Activated CD4-positive, alpha-beta T cell treated with anti-CD3 and anti-CD28 coated beads for 36 hours (primary cell): ENCODE measurements at regions not wholly inside any gene's neighbourhood (a gene's known extent, or its start where the extent isn't known, plus 50 kb on each side); places are given as distances from the start of the nearest gene placed in this dataset.

Experiments
- ATAC-seq: fragments of 200-7000 bp; cut with Tn5 transposase; one replicate; pipeline ENCODE4 v1.10.0; 2021; ENCODE audit warnings: mild to moderate bottlenecking, moderate library complexity
- CTCF ChIA-PET: fragments of 350-600 bp; sonication (Branson Sonifier 250); formaldehyde crosslinking; loops from one replicate; lab custom pipeline; 2021; ENCODE audit warnings: antibody characterized with exemption; lab: Charles Lee
- POLR2A ChIA-PET: fragments of 350-600 bp; sonication (Branson Sonifier 250); formaldehyde crosslinking; loops from one replicate; lab custom pipeline; 2021; ENCODE audit warnings: antibody characterized with exemption, inconsistent platforms; lab: Charles Lee
- DNase-seq: peaks from one replicate; pipeline ENCODE4 v3.0.0-alpha.2; 2020
- H3K27ac Mint-ChIP-seq: one replicate; pipeline ENCODE4 v1.8.0; 2021; ENCODE audit warnings: mixed read lengths
- H3K27me3 Mint-ChIP-seq: one replicate; pipeline ENCODE4 v1.8.0; 2021; ENCODE audit warnings: mixed read lengths
- H3K36me3 Mint-ChIP-seq: one replicate; pipeline ENCODE4 v1.8.0; 2021; ENCODE audit warnings: low read depth, mixed read lengths
- H3K4me1 Mint-ChIP-seq: one replicate; pipeline ENCODE4 v1.8.0; 2021; ENCODE audit warnings: mixed read lengths
- H3K4me3 Mint-ChIP-seq: one replicate; pipeline ENCODE4 v1.8.0; 2021; ENCODE audit warnings: mild to moderate bottlenecking, moderate library complexity, mixed read lengths
- H3K9me3 Mint-ChIP-seq: one replicate; pipeline ENCODE4 v1.8.0; 2021; ENCODE audit warnings: low read depth, mixed read lengths
- intact Hi-C, 2 experiments: fragments of 100-400 bp; cut with DNase I in 1 of 2; cut with micrococcal nuclease in 1 of 2; formaldehyde crosslinking; loops; one replicate each; pipeline versions ENCODE4 v1.14.2 to v1.15.1; 2022 to 2024; cut with DNase I, micrococcal nuclease

GRCh38 chr20:61023612-61024011 lies 228.4 kb upstream of the CDH4 start:
- intact Hi-C loops, result no loop called here
- ATAC-seq (no peak), DNase-seq (no peak)
- ChIA-PET POLR2A (no interaction called here), CTCF (no interaction called here)
- Mint-ChIP-seq H3K36me3 (peaks cover 2% of the 10 kb centered on the region), H3K4me3 (no peak overlapping the region), H3K9me3 (peaks cover 12% of the 10 kb centered on the region), H3K4me1 (no peaks in the 10 kb centered on the region), H3K27ac (no peak overlapping the region), H3K27me3 (no peaks in the 10 kb centered on the region)

GRCh38 chr20:61024390-61024789 lies 227.7 kb upstream of the CDH4 start:
- ChIA-PET CTCF (no interaction called here), POLR2A (no interaction called here)
- Mint-ChIP-seq H3K4me3 (no peak overlapping the region), H3K27me3 (no peaks in the 10 kb centered on the region), H3K36me3 (peaks cover 2% of the 10 kb centered on the region), H3K9me3 (peaks cover 5% of the 10 kb centered on the region), H3K27ac (no peak overlapping the region), H3K4me1 (no peaks in the 10 kb centered on the region)
- intact Hi-C loops, result no loop called here
- ATAC-seq (no peak), DNase-seq (no peak)

GRCh38 chr20:61025536-61025935 lies 226.5 kb upstream of the CDH4 start:
- peaks cover 2% of the 10 kb centered on the region for H3K9me3 Mint-ChIP-seq
- intact Hi-C loops, result no loop called here
- no peak overlapping the region for H3K4me3 Mint-ChIP-seq
- peaks cover 2% of the 10 kb centered on the region for H3K36me3 Mint-ChIP-seq
- no peak overlapping the region for H3K27ac Mint-ChIP-seq
- ATAC-seq, result no peak
- ChIA-PET CTCF (interaction anchor here (0.6 to 0.8 kb wide), 3 partner anchors 13 to 818 kb away, joined by 3 read pairs; no protein-coding TSS in a partner anchor), POLR2A (interaction anchor here (0.6 kb wide), 2 partner anchors 58 to 836 kb away, joined by 3 read pairs; no protein-coding TSS in a partner anchor)
- H3K27me3 Mint-ChIP-seq, result no peaks in the 10 kb centered on the region
- no peak for DNase-seq
- no peaks in the 10 kb centered on the region for H3K4me1 Mint-ChIP-seq

- Mint-ChIP-seq H3K27ac (no peak overlapping the region), H3K4me1 (no peaks in the 10 kb centered on the region), H3K4me3 (no peak overlapping the region), H3K36me3 (peaks cover 2% of the 10 kb centered on the region), H3K9me3 (peaks cover 2% of the 10 kb centered on the region), H3K27me3 (no peaks in the 10 kb centered on the region)
- ATAC-seq, result no peak
- CTCF ChIA-PET, result no interaction called here
- DNase-seq, result no peak
- intact Hi-C loops, result no loop called here
- POLR2A ChIA-PET, result no interaction called here
Measured at GRCh38 chr20:61026173-61026572, 225.9 kb upstream of the CDH4 start.

GRCh38 chr20:61026731-61027130 lies 225.3 kb upstream of the CDH4 start:
- peaks cover 2% of the 10 kb centered on the region for H3K9me3 Mint-ChIP-seq
- POLR2A ChIA-PET, result no interaction called here
- CTCF ChIA-PET, result no interaction called here
- no peak for DNase-seq
- no peak overlapping the region for H3K27ac Mint-ChIP-seq
- H3K36me3 Mint-ChIP-seq, result peaks cover 2% of the 10 kb centered on the region
- H3K27me3 Mint-ChIP-seq, result no peaks in the 10 kb centered on the region
- no peak overlapping the region for H3K4me3 Mint-ChIP-seq
- intact Hi-C loops, result no loop called here
- H3K4me1 Mint-ChIP-seq, result no peaks in the 10 kb centered on the region
- ATAC-seq, result no peak

- H3K4me1 Mint-ChIP-seq, result no peaks in the 10 kb centered on the region
- H3K4me3 Mint-ChIP-seq, result no peak overlapping the region
- intact Hi-C loops, result no loop called here
- peaks cover 2% of the 10 kb centered on the region for H3K36me3 Mint-ChIP-seq
- ChIA-PET POLR2A (no interaction called here), CTCF (no interaction called here)
- no peak for DNase-seq
- no peaks in the 10 kb centered on the region for H3K27me3 Mint-ChIP-seq
- H3K9me3 Mint-ChIP-seq, result peaks cover 2% of the 10 kb centered on the region
- no peak overlapping the region for H3K27ac Mint-ChIP-seq
- no peak for ATAC-seq
Measured at GRCh38 chr20:61027218-61027617, 224.8 kb upstream of the CDH4 start.

GRCh38 chr20:61030130-61030529 lies 221.9 kb upstream of the CDH4 start:
- POLR2A ChIA-PET, result no interaction called here
- Mint-ChIP-seq H3K4me3 (no peak overlapping the region), H3K36me3 (peaks cover 2% of the 10 kb centered on the region), H3K27ac (no peak overlapping the region), H3K4me1 (no peaks in the 10 kb centered on the region), H3K9me3 (peaks cover 2% of the 10 kb centered on the region), H3K27me3 (no peaks in the 10 kb centered on the region)
- no peak for DNase-seq
- CTCF ChIA-PET, result no interaction called here
- ATAC-seq, result no peak
- intact Hi-C loops, result no loop called here

GRCh38 chr20:61031101-61031830 lies 220.8 kb upstream of the CDH4 start:
- Mint-ChIP-seq H3K4me1 (no peaks in the 10 kb centered on the region), H3K9me3 (peaks cover 2% of the 10 kb centered on the region), H3K27me3 (no peaks in the 10 kb centered on the region), H3K36me3 (peaks cover 2% of the 10 kb centered on the region), H3K4me3 (no peak overlapping the region), H3K27ac (no peak overlapping the region)
- ATAC-seq (no peak), DNase-seq (no peak)
- intact Hi-C loops, result no loop called here
- ChIA-PET POLR2A (no interaction called here), CTCF (no interaction called here)

GRCh38 chr20:61037498-61037897 lies 214.6 kb upstream of the CDH4 start:
- ATAC-seq, result no peak
- ChIA-PET CTCF (no interaction called here), POLR2A (no interaction called here)
- peaks cover 2% of the 10 kb centered on the region for H3K9me3 Mint-ChIP-seq
- no peak overlapping the region for H3K27ac Mint-ChIP-seq
- intact Hi-C loops, result no loop called here
- no peak overlapping the region for H3K4me3 Mint-ChIP-seq
- H3K27me3 Mint-ChIP-seq, result peaks cover 2% of the 10 kb centered on the region
- H3K4me1 Mint-ChIP-seq, result no peaks in the 10 kb centered on the region
- H3K36me3 Mint-ChIP-seq, result no peaks in the 10 kb centered on the region
- no peak for DNase-seq

GRCh38 chr20:61041481-61041880 lies 210.6 kb upstream of the CDH4 start:
- ChIA-PET CTCF (interaction anchor here (0.9 kb wide), 1 partner anchor 9 kb away, joined by 3 read pairs; no protein-coding TSS in a partner anchor), POLR2A (no interaction called here)
- no peak for ATAC-seq
- no peaks in the 10 kb centered on the region for H3K36me3 Mint-ChIP-seq
- intact Hi-C loops, result no loop called here
- no peak overlapping the region for H3K27ac Mint-ChIP-seq
- H3K27me3 Mint-ChIP-seq, result peaks cover 2% of the 10 kb centered on the region
- no peak for DNase-seq
- H3K9me3 Mint-ChIP-seq, result peaks cover 2% of the 10 kb centered on the region
- no peak overlapping the region for H3K4me3 Mint-ChIP-seq
- no peaks in the 10 kb centered on the region for H3K4me1 Mint-ChIP-seq

GRCh38 chr20:61042506-61043385 lies 209.3 kb upstream of the CDH4 start:
- Mint-ChIP-seq H3K4me3 (no peak overlapping the region), H3K4me1 (no peaks in the 10 kb centered on the region)

GRCh38 chr20:61043681-61044080 lies 208.4 kb upstream of the CDH4 start:
- no peak overlapping the region for H3K27ac Mint-ChIP-seq
- H3K36me3 Mint-ChIP-seq, result no peaks in the 10 kb centered on the region
- CTCF ChIA-PET, result no interaction called here
- ATAC-seq (no peak), DNase-seq (no peak)
- H3K4me1 Mint-ChIP-seq, result no peaks in the 10 kb centered on the region
- intact Hi-C loops, result no loop called here
- H3K4me3 Mint-ChIP-seq, result no peak overlapping the region
- POLR2A ChIA-PET, result no interaction called here
- H3K9me3 Mint-ChIP-seq, result no peaks in the 10 kb centered on the region
- no peaks in the 10 kb centered on the region for H3K27me3 Mint-ChIP-seq

More at GRCh38 chr20:61042506-61043385, 209.3 kb upstream of the CDH4 start:
- Mint-ChIP-seq H3K27ac (no peak overlapping the region), H3K27me3 (no peaks in the 10 kb centered on the region), H3K36me3 (no peaks in the 10 kb centered on the region), H3K9me3 (no peaks in the 10 kb centered on the region)
- intact Hi-C loops, result no loop called here
- ATAC-seq (no peak), DNase-seq (no peak)
- POLR2A ChIA-PET, result no interaction called here
- CTCF ChIA-PET, result no interaction called here
